HepG2 (cell line): ENCODE measurements at regions not wholly inside any gene's neighbourhood (a gene's known extent, or its start where the extent isn't known, plus 50 kb on each side); places are given as distances from the start of the nearest gene placed in this dataset.

Experiments used
- ATAC-seq: fragments of 200-7000 bp; cut with Tn5 transposase; 3 replicates; pipeline ENCODE4 v1.9.1; 2020; ENCODE audit warnings: mild to moderate bottlenecking, moderate library complexity
- BruUV-seq: library from RNA; stranded (reverse); fragments of 400-500 nt; replicated peaks from 2 replicates; lab custom pipeline; 2021; lab: Mats Ljungman, UMichigan
- CTCF ChIA-PET: fragments of 300-600 bp; formaldehyde crosslinking; extraction: SDS; loops from one replicate; lab custom pipeline; 2021; ENCODE audit warnings: low total read pairs, inconsistent platforms, low intra/inter-chr PET ratio; lab: Yijun Ruan, JAX
- POLR2A ChIA-PET: fragments of 350-600 bp; sonication (Branson Sonifier 250); formaldehyde crosslinking; loops from one replicate; lab custom pipeline; 2020; ENCODE audit warnings: antibody characterized with exemption, inconsistent platforms; lab: Yijun Ruan, JAX
- DNase-seq: peaks from one replicate; pipeline ENCODE4 v3.0.0-alpha.2; 2015; ENCODE audit warnings: low spot score
- FAIRE-seq: peaks from 3 replicates; lab custom pipeline; 2011; peaks lifted over from hg19 to GRCh38; lab: Jason Lieb, UNC
- H2AFZ ChIP-seq: one replicate; pipeline ENCODE4 v1.6.1; 2011; ENCODE audit warnings: low read length, inconsistent platforms
- H3K27ac ChIP-seq: fragments of 300-600 bp; 3 replicates; pipeline ENCODE4 v1.8.0; 2011; ENCODE audit warnings: mixed run types, mild to moderate bottlenecking, mixed read lengths, low read length, inconsistent platforms; ENCODE audit not compliant: insufficient read depth; ENCODE audit errors: extremely low read length
- H3K27me3 ChIP-seq, 2 experiments: fragments of 200-600 bp in 1 of 2; 2 replicates in 1 of 2; 3 replicates in 1 of 2; pipeline versions ENCODE4 v1.6.0 to v1.8.0; 2011; ENCODE audit warnings: low read length in 2 of 2, mild to moderate bottlenecking in 2 of 2, moderate library complexity in 2 of 2, inconsistent platforms in 1 of 2; ENCODE audit not compliant: insufficient read depth in 2 of 2, control insufficient read depth in 1 of 2
- H3K36me3 ChIP-seq, 2 experiments: fragments of 200-600 bp in 1 of 2; replicated peaks in 1 of 2; 2 replicates in 1 of 2; 3 replicates in 1 of 2; pipeline versions ENCODE4 v1.5.1 to v1.8.0; 2011; ENCODE audit warnings: low read length in 2 of 2, inconsistent platforms in 1 of 2; ENCODE audit not compliant: insufficient read depth in 2 of 2, control insufficient read depth in 1 of 2
- H3K4me1 ChIP-seq: 2 replicates; pipeline ENCODE4 v1.5.1; 2012; ENCODE audit warnings: low read length, inconsistent platforms; ENCODE audit not compliant: insufficient read depth
- H3K4me2 ChIP-seq: 2 replicates; pipeline ENCODE4 v1.6.0; 2011; ENCODE audit warnings: low read depth, low read length, inconsistent platforms
- H3K4me3 ChIP-seq, 3 experiments: fragments of 200-600 bp in 1 of 3; sonication (generic), shearing (Covaris generic) in 1 of 3; replicated peaks in 1 of 3; 2 replicates each; pipeline ENCODE4 v1.5.1; 2011 to 2016; ENCODE audit warnings: low read length in 3 of 3, inconsistent platforms in 2 of 3, low read depth in 2 of 3, mild to moderate bottlenecking in 2 of 3, control low read depth in 1 of 3, mixed read lengths in 1 of 3; ENCODE audit not compliant: insufficient read depth in 1 of 3
- H3K79me2 ChIP-seq: one replicate; pipeline ENCODE4 v1.6.1; 2011; ENCODE audit warnings: low read length, inconsistent platforms; ENCODE audit not compliant: insufficient read depth
- H3K9ac ChIP-seq: 2 replicates; pipeline ENCODE4 v1.6.0; 2011; ENCODE audit warnings: mild to moderate bottlenecking, low read depth, low read length, inconsistent platforms; ENCODE audit not compliant: insufficient read depth
- H3K9me3 ChIP-seq: 2 replicates; pipeline ENCODE4 v1.5.1; 2012; ENCODE audit warnings: mild to moderate bottlenecking, low read length
- H4K20me1 ChIP-seq: 2 replicates; pipeline ENCODE4 v1.6.0; 2011; ENCODE audit warnings: inconsistent platforms, mild to moderate bottlenecking, low read length, moderate library complexity; ENCODE audit not compliant: insufficient read depth
- CBX1 ChIP-seq: IDR thresholded peaks from one replicate; pipeline ENCODE4 v1.6.1; 2016; ENCODE audit warnings: antibody characterized with exemption, low read depth
- GLI4 ChIP-seq: sonication (generic); formaldehyde crosslinking; IDR thresholded peaks from 2 replicates; pipeline ENCODE4 v1.5.1; 2020; ENCODE audit warnings: missing genetic modification reagents, mild to moderate bottlenecking, moderate library complexity, borderline replicate concordance
- HNF4A ChIP-seq: sonication (generic); formaldehyde crosslinking; IDR thresholded peaks from 2 replicates; pipeline ENCODE4 v1.4.0; 2020; ENCODE audit warnings: missing genetic modification reagents
- KLF13 ChIP-seq: sonication (generic); formaldehyde crosslinking; IDR thresholded peaks from 2 replicates; pipeline ENCODE4 v1.4.0; 2020; ENCODE audit warnings: mild to moderate bottlenecking, missing genetic modification reagents
- NCOR1 ChIP-seq: fragments of 200-600 bp; sonication (generic); IDR thresholded peaks from 2 replicates; pipeline ENCODE4 v1.7.0; 2017; ENCODE audit warnings: antibody characterized with exemption, low read length, borderline replicate concordance
- PHF5A ChIP-seq: IDR thresholded peaks from one replicate; pipeline ENCODE4 v1.6.1; 2018; ENCODE audit warnings: low read depth, missing genetic modification reagents; ENCODE audit not compliant: unreplicated experiment
- SMC3 ChIP-seq: IDR thresholded peaks from 2 replicates; pipeline ENCODE4 v1.6.1; 2011; ENCODE audit warnings: low read length, improper control_type of control experiment
- SRSF9 ChIP-seq: fragments of 200-400 bp; formaldehyde crosslinking; IDR thresholded peaks from 2 replicates; pipeline ENCODE4 v1.6.1; 2018; ENCODE audit warnings: borderline replicate concordance, mild to moderate bottlenecking, low read depth, low read length; ENCODE audit not compliant: insufficient read depth, poor library complexity, severe bottlenecking
- TAF15 ChIP-seq: fragments of 200-400 bp; formaldehyde crosslinking; IDR thresholded peaks from one replicate; pipeline ENCODE4 v1.6.1; 2018; ENCODE audit warnings: mild to moderate bottlenecking, low read depth, low read length; ENCODE audit not compliant: poor library complexity, severe bottlenecking
- ZNF142 ChIP-seq: sonication (generic); formaldehyde crosslinking; IDR thresholded peaks from 2 replicates; pipeline ENCODE4 v1.4.0; 2020; ENCODE audit warnings: missing genetic modification reagents
- ZNF496 ChIP-seq: sonication (generic); formaldehyde crosslinking; IDR thresholded peaks from 2 replicates; pipeline ENCODE4 v1.8.1; 2023; ENCODE audit warnings: mild to moderate bottlenecking, moderate library complexity, missing genetic modification reagents; ENCODE audit not compliant: insufficient replicate concordance
- ZNF737 ChIP-seq: sonication (generic); formaldehyde crosslinking; IDR thresholded peaks from 2 replicates; pipeline ENCODE4 v1.5.0; 2020; ENCODE audit warnings: missing genetic modification reagents, mild to moderate bottlenecking, borderline replicate concordance
- ZNF782 ChIP-seq: sonication (generic); formaldehyde crosslinking; IDR thresholded peaks from 2 replicates; pipeline ENCODE4 v1.4.0; 2020; ENCODE audit warnings: missing genetic modification reagents, mild to moderate bottlenecking, borderline replicate concordance
- WGBS: methylation state at CpG from one replicate; pipeline ENCODE4 v1.1.6; 2017; ENCODE audit warnings: low lambda C conversion rate; 5-methylcytosine and 5-hydroxymethylcytosine counted together
- in situ Hi-C: cut with HindIII; loops from 2 replicates; pipeline ENCODE4 v1.10.0; 2017; ENCODE audit warnings: low pct_unique_long_range_greater_than_20kb; ENCODE audit not compliant: extremely low pct_ligation_motif_present
- intact Hi-C: fragments of 100-400 bp; cut with micrococcal nuclease; formaldehyde crosslinking; loops from one replicate; pipeline ENCODE4 v1.10.0; 2022; ENCODE audit not compliant: unreplicated experiment

GRCh38 chr2:103616891-103617290 is 855.1 kb downstream of the TMEM182 start:
- Histone ChIP-seq H4K20me1 (no peaks in the 10 kb centered on the region), H3K27me3 (no peaks in the 10 kb centered on the region), H3K9ac (no peak overlapping the region), H3K4me2 (no peak overlapping the region), H3K36me3 (no peaks in the 10 kb centered on the region), H3K9me3 (peaks cover 88% of the 10 kb centered on the region), H3K4me3 (no peak overlapping the region), H2AFZ (no peak overlapping the region), H3K4me1 (no peaks in the 10 kb centered on the region), H3K27ac (no peak overlapping the region), H3K79me2 (no peaks in the 10 kb centered on the region)
- no peak for FAIRE-seq
- CTCF ChIA-PET: no interaction called here
- POLR2A ChIA-PET: no interaction called here
- no peak for DNase-seq
- ATAC-seq: no peak
- in situ Hi-C loops (no loop called here), intact Hi-C loops (no loop called here)
- 38% methylated on average over 4 of the region's 4 CpGs for WGBS
- no TSS peak for BruUV-seq
- no peak for TF ChIP-seq TAF15
- TF ChIP-seq GLI4 (CRISPR knock-in tag): no peak
- TF ChIP-seq ZNF496 (CRISPR knock-in tag): no peak
- TF ChIP-seq SRSF9: no peak
- no peak for TF ChIP-seq PHF5A (CRISPR knock-in tag)

DNA sequence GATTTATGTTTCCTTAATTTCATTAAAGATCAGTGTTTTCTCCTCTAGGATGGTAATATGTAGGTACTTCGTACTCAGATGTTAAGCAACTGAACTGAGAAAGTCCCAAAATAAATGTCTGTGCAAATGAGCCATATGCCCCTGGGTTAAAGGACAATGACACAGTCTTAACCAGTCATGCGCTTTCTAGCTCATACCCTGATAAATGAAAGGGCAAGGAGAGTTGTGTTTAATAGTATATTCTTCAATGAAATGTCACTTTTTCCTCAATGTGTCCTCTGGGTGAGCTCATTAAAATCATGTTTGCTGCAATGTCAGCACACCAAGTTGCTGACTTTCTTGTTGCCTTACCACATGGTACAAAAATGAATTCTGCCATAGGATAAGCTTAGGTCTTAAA is 856.3 kb downstream of the TMEM182 start:
- Histone ChIP-seq H3K79me2 (no peaks in the 10 kb centered on the region), H3K4me2 (no peak overlapping the region), H4K20me1 (no peaks in the 10 kb centered on the region), H3K27me3 (no peaks in the 10 kb centered on the region), H3K27ac (no peak overlapping the region), H3K4me1 (no peaks in the 10 kb centered on the region), H3K4me3 (no peak overlapping the region), H3K9ac (no peak overlapping the region), H3K36me3 (no peaks in the 10 kb centered on the region), H3K9me3 (peaks cover 88% of the 10 kb centered on the region), H2AFZ (no peak overlapping the region)
- CTCF ChIA-PET: no interaction called here
- WGBS: 15% methylated on average over 2 of the region's 2 CpGs
- POLR2A ChIA-PET: no interaction called here
- FAIRE-seq: no peak
- in situ Hi-C loops: no loop called here
- DNase-seq: no peak
- no peak for ATAC-seq
- BruUV-seq: no TSS peak
- intact Hi-C loops: no loop called here
- TF ChIP-seq ZNF737 (no peak), NCOR1 (no peak), KLF13 (CRISPR knock-in tag) (no peak), ZNF782 (CRISPR knock-in tag) (no peak), CBX1 (no peak), SMC3 (no peak), ZNF142 (no peak), HNF4A (CRISPR knock-in tag) (no peak)
